Lower leg skin (tissue), 3 donors: ENCODE measurements at regions not wholly inside any gene's neighbourhood (a gene's known extent, or its start where the extent isn't known, plus 50 kb on each side); places are given as distances from the start of the nearest gene placed in this dataset.

Experiments
- CTCF ChIP-seq, 3 donors: fragments of 450-650 bp; IDR thresholded peaks; one replicate each; pipeline ENCODE4 v1.5.1; 2016; ENCODE audit warnings: antibody characterized with exemption in 3 of 3, mild to moderate bottlenecking in 3 of 3, moderate library complexity in 2 of 3
- POLR2A ChIP-seq, 2 donors: fragments of 450-650 bp; IDR thresholded peaks; one replicate each; pipeline ENCODE4 v1.6.1; 2016 to 2017; ENCODE audit warnings: antibody characterized with exemption in 2 of 2, mild to moderate bottlenecking in 1 of 2, moderate library complexity in 1 of 2

DNA sequence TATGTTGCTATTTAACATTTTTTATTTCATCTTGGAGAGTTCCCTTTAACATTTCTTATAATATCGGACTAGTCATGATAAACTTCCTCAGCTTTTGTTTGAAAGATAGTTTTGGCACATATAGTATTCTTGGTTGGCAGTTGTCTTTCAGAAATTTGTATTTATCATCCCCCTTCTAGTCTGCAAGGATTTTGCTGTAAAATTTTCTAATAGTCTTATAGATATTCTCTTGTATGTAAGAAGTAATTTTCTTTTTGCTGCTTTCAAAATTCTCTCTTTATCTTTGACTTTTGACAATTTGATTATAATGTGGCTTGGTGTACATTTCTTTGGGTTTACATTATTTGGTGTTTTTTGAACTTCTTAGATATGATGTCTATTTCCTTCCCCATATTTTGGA, 116.0 kb upstream of the AVPR1A start:
- no peak for TF ChIP-seq CTCF (IDR thresholded peaks at IDR 0.05)
- no peak for TF ChIP-seq POLR2A (IDR thresholded peaks at IDR 0.05)
